ENCODE measurements at regions not wholly inside any gene's neighbourhood (a gene's known extent, or its start where the extent isn't known, plus 50 kb on each side); places are given as distances from the start of the nearest gene placed in this dataset.

DNA sequence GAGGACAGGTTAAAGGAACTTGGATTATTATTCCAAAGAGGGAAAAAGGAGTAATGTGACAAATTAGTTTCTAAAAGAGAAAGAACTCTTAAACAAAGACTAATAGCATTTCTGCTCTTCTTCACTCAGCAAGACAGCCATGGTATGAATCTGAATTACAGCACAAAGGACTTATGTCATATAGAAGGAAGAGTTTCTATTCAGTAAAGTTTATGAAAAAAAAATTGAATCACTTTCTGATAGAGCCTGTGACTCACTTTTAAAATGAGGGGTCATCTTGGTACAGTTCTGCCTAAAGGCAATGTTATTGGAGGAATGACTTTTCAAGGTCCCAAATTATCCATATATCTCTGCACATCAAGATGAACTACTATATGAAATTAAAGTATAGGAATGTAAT, 101.7 kb downstream of the DUSP6 start:
- TF ChIP-seq CTCF (conservative IDR thresholded peaks at IDR 0.05; ENCODE audit: control insufficient read depth, insufficient read depth, low read depth, low read length), result no peak
- peak; percentile 9 for DNase-seq (ENCODE audit: low read depth)

DNA sequence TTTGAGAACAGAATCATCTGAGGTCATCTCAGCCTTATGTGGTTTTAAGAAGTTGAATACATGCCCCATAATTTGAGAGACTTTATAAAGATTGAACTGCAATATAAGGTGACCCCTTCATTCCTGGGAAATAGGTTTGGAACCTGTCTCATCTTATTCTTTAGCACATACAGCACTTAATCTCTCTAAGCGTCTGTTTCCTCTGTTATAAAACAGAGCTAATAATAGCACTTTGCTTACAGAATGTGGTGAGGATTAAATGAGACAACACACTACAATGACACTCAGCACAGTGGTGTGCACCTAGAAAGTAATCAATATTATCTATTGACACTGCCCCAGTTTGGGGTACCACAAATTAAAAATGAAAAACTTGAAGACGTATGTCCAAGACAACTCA, 102.1 kb downstream of the DUSP6 start:
- TF ChIP-seq CTCF (conservative IDR thresholded peaks at IDR 0.05; ENCODE audit: control insufficient read depth, insufficient read depth, low read depth, low read length), result no peak
- no peak overlapping the region for H3K4me3 ChIP-seq (ENCODE audit: control insufficient read depth, low read depth, low read length)
- DNase-seq (ENCODE audit: low read depth), result no peak

More for the DNA sequence above, 101.7 kb downstream of the DUSP6 start:
- no peak overlapping the region for H3K4me3 ChIP-seq (ENCODE audit: control insufficient read depth, low read depth, low read length)

DNA sequence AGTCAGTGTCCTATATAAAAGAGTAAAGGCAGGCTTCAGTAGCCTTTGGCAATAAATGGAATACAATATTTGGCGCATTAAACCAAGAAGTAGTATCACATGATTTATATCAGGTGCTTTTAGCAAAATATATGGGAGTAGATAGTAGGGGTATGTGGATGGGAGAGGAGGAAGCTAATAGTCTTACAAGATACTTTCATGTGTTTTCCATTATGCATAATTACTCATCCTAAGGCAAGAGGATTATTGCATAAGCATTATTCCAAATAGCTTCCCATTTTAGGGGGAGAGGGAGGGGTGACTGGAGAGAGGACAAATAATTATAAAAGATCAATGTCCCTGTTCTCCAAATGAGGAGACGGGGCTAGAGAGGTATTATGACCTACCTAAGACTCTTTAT, 104.3 kb downstream of the DUSP6 start:
- DNase-seq (ENCODE audit: low read depth), result peak; percentile 79
- no peak for TF ChIP-seq CTCF (conservative IDR thresholded peaks at IDR 0.05; ENCODE audit: control insufficient read depth, insufficient read depth, low read depth, low read length)
- no peak overlapping the region for H3K4me3 ChIP-seq (ENCODE audit: control insufficient read depth, low read depth, low read length)

DNA sequence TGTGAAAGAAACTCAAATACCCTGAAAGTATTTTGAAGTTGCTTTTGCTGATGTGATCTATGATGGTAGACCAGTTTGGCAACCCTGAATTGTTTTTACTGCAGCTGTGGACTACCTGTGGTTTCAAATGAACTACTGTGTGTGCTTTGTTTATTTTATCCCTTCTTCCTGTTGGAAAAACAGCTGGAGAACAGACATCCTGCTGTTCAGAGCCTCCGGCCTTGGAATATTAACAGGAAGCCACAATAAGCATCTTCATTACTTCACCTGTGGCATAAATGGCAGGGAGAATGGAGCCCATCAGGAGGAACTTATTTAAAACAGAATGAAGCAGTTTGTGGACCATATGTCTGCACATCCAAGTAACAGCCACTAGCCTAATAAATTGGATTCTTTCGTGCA, 104.8 kb downstream of the DUSP6 start:
- TF ChIP-seq CTCF (conservative IDR thresholded peaks at IDR 0.05; ENCODE audit: control insufficient read depth, insufficient read depth, low read depth, low read length), result no peak
- DNase-seq (ENCODE audit: low read depth), result peak; percentile 41
- H3K4me3 ChIP-seq (ENCODE audit: control insufficient read depth, low read depth, low read length), result no peak overlapping the region

GRCh38 chr12:89245090-89245489, 107.2 kb downstream of the DUSP6 start:
- no peak overlapping the region for H3K4me3 ChIP-seq (ENCODE audit: control insufficient read depth, low read depth, low read length)
- TF ChIP-seq CTCF (conservative IDR thresholded peaks at IDR 0.05; ENCODE audit: control insufficient read depth, insufficient read depth, low read depth, low read length), result no peak
- DNase-seq (ENCODE audit: low read depth), result no peak

GRCh38 chr12:89244536-89244935, 107.8 kb downstream of the DUSP6 start:
- DNase-seq (ENCODE audit: low read depth), result peak; percentile 20
- H3K4me3 ChIP-seq (ENCODE audit: control insufficient read depth, low read depth, low read length), result no peak overlapping the region
- no peak for TF ChIP-seq CTCF (conservative IDR thresholded peaks at IDR 0.05; ENCODE audit: control insufficient read depth, insufficient read depth, low read depth, low read length)

DNA sequence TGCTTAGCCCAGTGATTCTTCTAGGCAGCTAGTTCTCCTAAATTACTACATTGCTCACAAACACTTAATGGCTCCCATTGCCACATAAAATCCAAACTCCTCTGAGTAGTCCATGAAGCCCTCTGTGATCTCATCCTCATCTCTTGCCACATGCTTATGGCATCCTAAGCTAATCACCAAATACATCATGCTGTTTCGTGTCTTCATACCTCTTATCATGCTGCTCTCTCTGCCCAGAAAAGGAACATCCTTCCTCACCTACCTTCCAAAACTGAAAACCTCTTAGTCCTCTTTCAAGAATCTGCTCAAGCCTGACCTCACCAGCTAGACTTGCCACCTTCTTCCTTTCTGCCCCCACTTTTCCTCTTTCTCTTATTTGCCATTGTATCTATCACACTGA, 108.5 kb downstream of the DUSP6 start:
- DNase-seq (ENCODE audit: low read depth), result peak; percentile 45
- TF ChIP-seq CTCF (conservative IDR thresholded peaks at IDR 0.05; ENCODE audit: control insufficient read depth, insufficient read depth, low read depth, low read length), result no peak
- H3K4me3 ChIP-seq (ENCODE audit: control insufficient read depth, low read depth, low read length), result no peak overlapping the region

All from fibroblast of mammary gland (primary cell).